ENCODE measurements at regions not wholly inside any gene's neighbourhood (a gene's known extent, or its start where the extent isn't known, plus 50 kb on each side); places are given as distances from the start of the nearest gene placed in this dataset.

- TF ChIP-seq CTCF (IDR thresholded peaks at IDR 0.05; ENCODE audit: insufficient read depth, low read length, poor library complexity, severe bottlenecking): no peak
- no peak for TF ChIP-seq EZH2phosphoT487 (conservative IDR thresholded peaks at IDR 0.05; ENCODE audit: low read length)
These were observed 153.8 kb upstream of the TSC22D2 start for GRCh38 chr3:150254309-150254708.
